Body of pancreas (tissue), 4 donors: ENCODE measurements at regions not wholly inside any gene's neighbourhood (a gene's known extent, or its start where the extent isn't known, plus 50 kb on each side); places are given as distances from the start of the nearest gene placed in this dataset.

Source experiments
- ATAC-seq: fragments of 150-250 bp; one replicate; pipeline ENCODE4 v1.9.1; 2016
- DNase-seq, 4 donors: peaks; one replicate each; pipeline ENCODE4 v3.0.0-alpha.2; 2019
- H3K27ac ChIP-seq, 4 donors: fragments of 200-600 bp; sonication (generic); 1 replicate in 3 of 4; 2 replicates in 1 of 4; pipeline versions ENCODE4 v1.5.1 to v1.6.1; 2016 to 2019; ENCODE audit warnings: mild to moderate bottlenecking in 1 of 4, mixed read lengths in 1 of 4, moderate library complexity in 1 of 4
- H3K27me3 ChIP-seq, 2 donors: fragments of 200-600 bp; sonication (generic); one replicate each; pipeline ENCODE4 v1.6.0; 2016; ENCODE audit warnings: mild to moderate bottlenecking in 1 of 2
- H3K36me3 ChIP-seq, 2 donors: fragments of 200-600 bp; sonication (generic); replicated peaks in 1 of 2; 2 replicates each; pipeline ENCODE4 v1.5.1; 2016; ENCODE audit warnings: low read depth in 2 of 2; ENCODE audit not compliant: insufficient read depth in 1 of 2
- H3K4me1 ChIP-seq: fragments of 200-600 bp; sonication (generic); one replicate; pipeline ENCODE4 v1.6.0; 2016
- H3K4me3 ChIP-seq, 2 donors: fragments of 200-600 bp; sonication (generic); 1 replicate in 1 of 2; 2 replicates in 1 of 2; pipeline ENCODE4 v1.5.1; 2016 to 2019
- H3K9me3 ChIP-seq, 3 donors: fragments of 200-600 bp; sonication (generic); 1 replicate in 2 of 3; 2 replicates in 1 of 3; pipeline ENCODE4 v1.5.1; 2016
- CTCF ChIP-seq, 7 experiments: fragments of 450-650 bp in 4 of 7; fragments of 200-600 bp in 3 of 7; sonication (generic) in 3 of 7; IDR thresholded peaks; one replicate each; pipeline ENCODE4 v1.5.1; 2016 to 2019; ENCODE audit warnings: antibody characterized with exemption in 7 of 7
- POLR2A ChIP-seq, 3 donors: fragments of 450-650 bp; IDR thresholded peaks; one replicate each; pipeline ENCODE4 v1.6.1; 2016; ENCODE audit warnings: antibody characterized with exemption in 3 of 3, mild to moderate bottlenecking in 2 of 3
- WGBS, 2 donors: methylation state at CpG; one replicate each; pipeline ENCODE4 v1.1.5; 2017; 5-methylcytosine and 5-hydroxymethylcytosine counted together
- intact Hi-C: fragments of 100-400 bp; cut with DNase I; formaldehyde crosslinking; loops from one replicate; pipeline ENCODE4 v1.15.1; 2023

GRCh38 chr1:36653850-36654249 is 171.1 kb upstream of the CSF3R start:
- Histone ChIP-seq H3K27me3 (no peaks in the 10 kb centered on the region), H3K4me1 (no peaks in the 10 kb centered on the region), H3K4me3 (no peak overlapping the region), H3K27ac (no peak overlapping the region), H3K9me3 (no peaks in the 10 kb centered on the region), H3K36me3 (no peaks in the 10 kb centered on the region)
- intact Hi-C loops, result no loop called here
- no peak for ATAC-seq
- DNase-seq, result peak in 2 of 4 donors; percentile 12 to 80
- 43 to 51% methylated on average over 8 of the region's 8 CpGs for WGBS, 2 donors
- TF ChIP-seq POLR2A (IDR thresholded peaks at IDR 0.05) (no peak), CTCF (IDR thresholded peaks at IDR 0.05) (peak in 1 of 7 experiments; percentile 38)

GRCh38 chr1:36652586-36652985 is 169.9 kb upstream of the CSF3R start:
- no peak overlapping the region for H3K4me3 ChIP-seq
- no peak for ATAC-seq
- H3K4me1 ChIP-seq, result no peaks in the 10 kb centered on the region
- WGBS, 2 donors, result 79 to 83% methylated on average over 2 of the region's 2 CpGs
- no peak for DNase-seq
- TF ChIP-seq POLR2A (IDR thresholded peaks at IDR 0.05) (no peak), CTCF (IDR thresholded peaks at IDR 0.05) (no peak)
- intact Hi-C loops, result no loop called here
- H3K27me3 ChIP-seq, result no peaks in the 10 kb centered on the region
- no peaks in the 10 kb centered on the region for H3K36me3 ChIP-seq
- no peaks in the 10 kb centered on the region for H3K9me3 ChIP-seq
- H3K27ac ChIP-seq, result no peak overlapping the region

- Histone ChIP-seq H3K4me3 (no peak overlapping the region), H3K36me3 (no peaks in the 10 kb centered on the region), H3K4me1 (no peaks in the 10 kb centered on the region), H3K27ac (no peak overlapping the region), H3K27me3 (no peaks in the 10 kb centered on the region), H3K9me3 (no peaks in the 10 kb centered on the region)
- ATAC-seq (no peak), DNase-seq (no peak)
- TF ChIP-seq CTCF (IDR thresholded peaks at IDR 0.05) (no peak), POLR2A (IDR thresholded peaks at IDR 0.05) (no peak)
- 56 to 69% methylated on average over 2 of the region's 2 CpGs for WGBS, 2 donors
- intact Hi-C loops, result no loop called here
Measured at GRCh38 chr1:36652011-36652410, 169.3 kb upstream of the CSF3R start.

- no peak overlapping the region for H3K4me3 ChIP-seq
- no peaks in the 10 kb centered on the region for H3K4me1 ChIP-seq
- no peak for DNase-seq
- ATAC-seq, result no peak
- 69 to 71% methylated on average over 3 of the region's 3 CpGs for WGBS, 2 donors
- no peaks in the 10 kb centered on the region for H3K36me3 ChIP-seq
- H3K27me3 ChIP-seq, result no peaks in the 10 kb centered on the region
- no peak overlapping the region for H3K27ac ChIP-seq
- H3K9me3 ChIP-seq, result no peaks in the 10 kb centered on the region
- intact Hi-C loops, result no loop called here
- TF ChIP-seq POLR2A (IDR thresholded peaks at IDR 0.05), result no peak
- no peak for TF ChIP-seq CTCF (IDR thresholded peaks at IDR 0.05)
Measured at GRCh38 chr1:36651176-36651910, 168.6 kb upstream of the CSF3R start.
